GM19025 (cell line): ENCODE measurements at regions not wholly inside any gene's neighbourhood (a gene's known extent, or its start where the extent isn't known, plus 50 kb on each side); places are given as distances from the start of the nearest gene placed in this dataset.
"Not testable (repeated sequence)": the region's sequence is repeated elsewhere in the genome, so short reads cannot be mapped to it uniquely, and the experiment has no call there.

Source experiments
- ATAC-seq: cut with Tn5 transposase; IDR thresholded peaks from one replicate; pipeline ENCODE4 v1.9.1; 2021; ENCODE audit warnings: mild to moderate bottlenecking, low read depth, moderate library complexity; ENCODE audit not compliant: unreplicated experiment

- ATAC-seq, result no peak
These were observed 922.0 kb upstream of the NRXN1 start for GRCh38 chr2:51953931-51954330.

GRCh38 chr2:51921076-51921475, 889.1 kb upstream of the NRXN1 start:
- ATAC-seq, result no peak

GRCh38 chr2:51920509-51920908, 888.6 kb upstream of the NRXN1 start:
- no peak for ATAC-seq

GRCh38 chr2:51919395-51919794, 887.5 kb upstream of the NRXN1 start:
- ATAC-seq, result no peak

GRCh38 chr2:51918113-51918512, 886.2 kb upstream of the NRXN1 start:
- ATAC-seq, result no peak

- no peak for ATAC-seq
These were observed 871.8 kb upstream of the NRXN1 start for GRCh38 chr2:51903728-51904127.

GRCh38 chr2:51899643-51900042, 867.7 kb upstream of the NRXN1 start:
- ATAC-seq, result no peak

- ATAC-seq, result not testable (repeated sequence)
These were observed 862.7 kb upstream of the NRXN1 start for GRCh38 chr2:51894584-51894983.

- no peak for ATAC-seq
These were observed 856.2 kb upstream of the NRXN1 start for GRCh38 chr2:51888120-51888519.

GRCh38 chr2:51881673-51882072, 849.7 kb upstream of the NRXN1 start:
- ATAC-seq, result no peak

GRCh38 chr2:51880153-51880552, 848.2 kb upstream of the NRXN1 start:
- ATAC-seq, result no peak

GRCh38 chr2:51866361-51866760, 834.4 kb upstream of the NRXN1 start:
- ATAC-seq, result no peak

GRCh38 chr2:51859260-51859659, 827.3 kb upstream of the NRXN1 start:
- no peak for ATAC-seq

GRCh38 chr2:51855683-51856082, 823.8 kb upstream of the NRXN1 start:
- no peak for ATAC-seq

- ATAC-seq, result no peak
These were observed 814.9 kb upstream of the NRXN1 start for GRCh38 chr2:51846796-51847195.

- ATAC-seq, result no peak
These were observed 814.1 kb upstream of the NRXN1 start for GRCh38 chr2:51846018-51846417.

GRCh38 chr2:51844596-51844995, 812.7 kb upstream of the NRXN1 start:
- ATAC-seq, result no peak

GRCh38 chr2:51829477-51829876, 797.5 kb upstream of the NRXN1 start:
- ATAC-seq, result no peak

GRCh38 chr2:51825823-51826222, 793.9 kb upstream of the NRXN1 start:
- no peak for ATAC-seq

GRCh38 chr2:51813247-51813646, 781.3 kb upstream of the NRXN1 start:
- no peak for ATAC-seq

GRCh38 chr2:51812138-51812866, 780.4 kb upstream of the NRXN1 start:
- ATAC-seq, result no peak

- no peak for ATAC-seq
These were observed 778.3 kb upstream of the NRXN1 start for GRCh38 chr2:51810197-51810596.

- no peak for ATAC-seq
These were observed 775.3 kb upstream of the NRXN1 start for GRCh38 chr2:51807229-51807628.
